ENCODE measurements at regions not wholly inside any gene's neighbourhood (a gene's known extent, or its start where the extent isn't known, plus 50 kb on each side); places are given as distances from the start of the nearest gene placed in this dataset.

DNA sequence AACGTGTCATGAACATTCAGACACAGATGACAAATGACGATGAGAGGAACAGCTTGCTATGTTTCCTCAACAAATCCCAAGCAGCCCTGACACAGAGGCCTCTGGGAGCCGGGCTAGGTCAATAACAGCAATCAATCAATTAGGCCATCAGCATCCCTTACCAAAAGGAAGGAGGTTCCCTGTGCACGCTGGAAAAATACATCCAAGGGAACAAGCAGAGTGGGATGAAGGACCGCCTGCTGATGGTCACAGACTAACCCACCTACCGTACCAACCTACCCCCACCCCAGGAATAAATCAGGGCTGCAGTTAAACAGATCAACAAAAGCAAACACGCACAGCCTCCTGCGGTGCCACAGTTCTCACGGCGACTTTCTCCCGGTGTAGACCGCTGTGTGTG, 265.1 kb upstream of the SFSWAP start (continued):
- TF ChIP-seq FOSL1 (IDR thresholded peaks at IDR 0.05; ENCODE audit: insufficient read depth, low read depth, low read length) (no peak), CEBPB (IDR thresholded peaks at IDR 0.05; ENCODE audit: low read depth, low read length) (no peak), BACH1 (IDR thresholded peaks at IDR 0.05; ENCODE audit: low read length) (no peak), TAF7 (optimal IDR thresholded peaks at IDR 0.05; ENCODE audit: borderline replicate concordance, low read depth, low read length) (no peak), CHD1 (IDR thresholded peaks at IDR 0.05; ENCODE audit: low read depth, low read length) (no peak), GABPA (IDR thresholded peaks at IDR 0.05; ENCODE audit: borderline replicate concordance, insufficient read depth, low read length) (no peak), HDAC6 (IDR thresholded peaks at IDR 0.05; ENCODE audit: low read depth, low read length) (no peak), POLR2AphosphoS5 (IDR thresholded peaks at IDR 0.05; ENCODE audit: low read depth, low read length) (no peak), CHD2 (IDR thresholded peaks at IDR 0.05; ENCODE audit: low read length) (no peak), TCF12 (IDR thresholded peaks at IDR 0.05; ENCODE audit: low read depth, low read length) (no peak), CREB1 (IDR thresholded peaks at IDR 0.05) (no peak), SP1 (IDR thresholded peaks at IDR 0.05; ENCODE audit: low read depth, low read length) (no peak), HDAC2 (IDR thresholded peaks at IDR 0.05; ENCODE audit: borderline replicate concordance in 1 of 2, low read depth in 2 of 2, low read length in 2 of 2) (no peak), EGR1 (IDR thresholded peaks at IDR 0.05; ENCODE audit: borderline replicate concordance, low read depth, low read length) (no peak), TAF1 (IDR thresholded peaks at IDR 0.05; ENCODE audit: low read depth, low read length) (no peak)
- TF ChIP-seq, protein P1, sequence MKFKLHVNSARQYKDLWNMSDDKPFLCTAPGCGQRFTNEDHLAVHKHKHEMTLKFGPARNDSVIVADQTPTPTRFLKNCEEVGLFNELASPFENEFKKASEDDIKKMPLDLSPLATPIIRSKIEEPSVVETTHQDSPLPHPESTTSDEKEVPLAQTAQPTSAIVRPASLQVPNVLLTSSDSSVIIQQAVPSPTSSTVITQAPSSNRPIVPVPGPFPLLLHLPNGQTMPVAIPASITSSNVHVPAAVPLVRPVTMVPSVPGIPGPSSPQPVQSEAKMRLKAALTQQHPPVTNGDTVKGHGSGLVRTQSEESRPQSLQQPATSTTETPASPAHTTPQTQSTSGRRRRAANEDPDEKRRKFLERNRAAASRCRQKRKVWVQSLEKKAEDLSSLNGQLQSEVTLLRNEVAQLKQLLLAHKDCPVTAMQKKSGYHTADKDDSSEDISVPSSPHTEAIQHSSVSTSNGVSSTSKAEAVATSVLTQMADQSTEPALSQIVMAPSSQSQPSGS (IDR thresholded peaks at IDR 0.05; ENCODE audit: low read length): no peak

All from H1 (cell line).